ENCODE measurements at regions not wholly inside any gene's neighbourhood (a gene's known extent, or its start where the extent isn't known, plus 50 kb on each side); places are given as distances from the start of the nearest gene placed in this dataset.

GRCh38 chr20:51160821-51161220, 137.9 kb upstream of the KCNG1 start:
- TF ChIP-seq CTCF (IDR thresholded peaks at IDR 0.05; ENCODE audit: insufficient read depth, low read length, poor library complexity, severe bottlenecking), result no peak
- TF ChIP-seq EZH2phosphoT487 (conservative IDR thresholded peaks at IDR 0.05; ENCODE audit: low read length), result no peak

Measured in SU-DHL-6 (cell line).